ENCODE measurements at regions not wholly inside any gene's neighbourhood (a gene's known extent, or its start where the extent isn't known, plus 50 kb on each side); places are given as distances from the start of the nearest gene placed in this dataset.

DNA sequence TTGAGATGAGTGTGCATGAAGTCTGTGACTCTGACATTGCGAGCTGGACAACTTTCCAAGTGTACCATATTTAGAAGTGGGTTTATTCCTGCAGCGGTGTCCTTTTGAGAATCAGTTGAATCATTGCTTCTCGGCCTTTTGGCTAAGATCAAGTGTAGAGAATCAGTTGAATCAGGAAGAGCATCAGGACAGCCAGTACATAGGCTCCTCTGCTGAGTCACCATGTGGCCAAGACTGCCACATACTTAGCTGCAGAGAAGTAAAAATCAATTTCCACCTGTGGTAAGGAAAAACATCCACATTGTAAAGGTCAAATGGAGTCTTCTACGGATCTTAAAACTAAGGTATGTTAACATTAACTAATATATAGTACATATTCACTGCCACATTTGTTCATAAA lies 428.4 kb upstream of the MARCKS start:
- TF ChIP-seq POLR2A (IDR thresholded peaks at IDR 0.05; ENCODE audit: low read depth) = no peak
- TF ChIP-seq, protein P1, sequence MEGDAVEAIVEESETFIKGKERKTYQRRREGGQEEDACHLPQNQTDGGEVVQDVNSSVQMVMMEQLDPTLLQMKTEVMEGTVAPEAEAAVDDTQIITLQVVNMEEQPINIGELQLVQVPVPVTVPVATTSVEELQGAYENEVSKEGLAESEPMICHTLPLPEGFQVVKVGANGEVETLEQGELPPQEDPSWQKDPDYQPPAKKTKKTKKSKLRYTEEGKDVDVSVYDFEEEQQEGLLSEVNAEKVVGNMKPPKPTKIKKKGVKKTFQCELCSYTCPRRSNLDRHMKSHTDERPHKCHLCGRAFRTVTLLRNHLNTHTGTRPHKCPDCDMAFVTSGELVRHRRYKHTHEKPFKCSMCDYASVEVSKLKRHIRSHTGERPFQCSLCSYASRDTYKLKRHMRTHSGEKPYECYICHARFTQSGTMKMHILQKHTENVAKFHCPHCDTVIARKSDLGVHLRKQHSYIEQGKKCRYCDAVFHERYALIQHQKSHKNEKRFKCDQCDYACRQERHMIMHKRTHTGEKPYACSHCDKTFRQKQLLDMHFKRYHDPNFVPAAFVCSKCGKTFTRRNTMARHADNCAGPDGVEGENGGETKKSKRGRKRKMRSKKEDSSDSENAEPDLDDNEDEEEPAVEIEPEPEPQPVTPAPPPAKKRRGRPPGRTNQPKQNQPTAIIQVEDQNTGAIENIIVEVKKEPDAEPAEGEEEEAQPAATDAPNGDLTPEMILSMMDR (IDR thresholded peaks at IDR 0.05) = no peak
